Suprapubic skin (tissue), 4 donors: ENCODE measurements at regions not wholly inside any gene's neighbourhood (a gene's known extent, or its start where the extent isn't known, plus 50 kb on each side); places are given as distances from the start of the nearest gene placed in this dataset.

Source experiments
- CTCF ChIP-seq, 2 donors: fragments of 200-600 bp in 1 of 2; fragments of 450-650 bp in 1 of 2; sonication (generic) in 1 of 2; IDR thresholded peaks; one replicate each; pipeline ENCODE4 v1.5.1; 2016 to 2019; ENCODE audit warnings: antibody characterized with exemption in 2 of 2, mild to moderate bottlenecking in 1 of 2, moderate library complexity in 1 of 2
- POLR2A ChIP-seq, 2 donors: fragments of 450-650 bp; IDR thresholded peaks; one replicate each; pipeline ENCODE4 v1.6.1; 2017; ENCODE audit warnings: antibody characterized with exemption in 2 of 2, mild to moderate bottlenecking in 2 of 2, moderate library complexity in 2 of 2
- POLR2AphosphoS5 ChIP-seq, 3 donors: sonication (generic); formaldehyde crosslinking; IDR thresholded peaks; one replicate each; pipeline ENCODE4 v1.6.1; 2017; ENCODE audit warnings: antibody characterized with exemption in 3 of 3

DNA sequence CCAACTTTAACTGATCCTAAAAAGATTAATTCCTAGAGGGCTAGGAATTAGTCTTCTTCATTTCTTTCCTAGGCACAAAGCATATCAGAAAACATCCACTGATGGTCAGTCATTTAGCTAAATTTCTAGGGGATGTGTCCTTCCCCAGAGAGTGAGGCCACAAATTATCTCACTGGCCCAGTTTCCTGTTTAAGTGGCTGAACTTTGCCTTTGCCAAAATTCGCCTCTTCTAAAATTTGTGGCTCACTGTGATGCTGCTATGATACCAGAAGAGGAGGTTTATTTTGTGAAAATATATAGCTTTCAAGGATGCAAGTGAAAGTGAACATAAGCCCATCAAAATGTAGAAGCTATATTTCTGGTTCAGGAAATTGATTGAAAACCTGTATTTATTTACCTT lies 98.1 kb upstream of the FER start:
- TF ChIP-seq CTCF (IDR thresholded peaks at IDR 0.05) = no peak
- TF ChIP-seq POLR2A (IDR thresholded peaks at IDR 0.05) = no peak
- TF ChIP-seq POLR2AphosphoS5 (IDR thresholded peaks at IDR 0.05) = no peak
